Hematopoietic multipotent progenitor cell (in vitro differentiated cells): ENCODE measurements at regions not wholly inside any gene's neighbourhood (a gene's known extent, or its start where the extent isn't known, plus 50 kb on each side); places are given as distances from the start of the nearest gene placed in this dataset.
"Not testable (repeated sequence)": the region's sequence is repeated elsewhere in the genome, so short reads cannot be mapped to it uniquely, and the experiment has no call there.

ENCODE experiments used
- DNase-seq, 3 donors: peaks; one replicate each; pipeline ENCODE4 v3.0.0-alpha.2; 2011 to 2015; ENCODE audit warnings: low read depth in 2 of 3, low spot score in 2 of 3

DNA sequence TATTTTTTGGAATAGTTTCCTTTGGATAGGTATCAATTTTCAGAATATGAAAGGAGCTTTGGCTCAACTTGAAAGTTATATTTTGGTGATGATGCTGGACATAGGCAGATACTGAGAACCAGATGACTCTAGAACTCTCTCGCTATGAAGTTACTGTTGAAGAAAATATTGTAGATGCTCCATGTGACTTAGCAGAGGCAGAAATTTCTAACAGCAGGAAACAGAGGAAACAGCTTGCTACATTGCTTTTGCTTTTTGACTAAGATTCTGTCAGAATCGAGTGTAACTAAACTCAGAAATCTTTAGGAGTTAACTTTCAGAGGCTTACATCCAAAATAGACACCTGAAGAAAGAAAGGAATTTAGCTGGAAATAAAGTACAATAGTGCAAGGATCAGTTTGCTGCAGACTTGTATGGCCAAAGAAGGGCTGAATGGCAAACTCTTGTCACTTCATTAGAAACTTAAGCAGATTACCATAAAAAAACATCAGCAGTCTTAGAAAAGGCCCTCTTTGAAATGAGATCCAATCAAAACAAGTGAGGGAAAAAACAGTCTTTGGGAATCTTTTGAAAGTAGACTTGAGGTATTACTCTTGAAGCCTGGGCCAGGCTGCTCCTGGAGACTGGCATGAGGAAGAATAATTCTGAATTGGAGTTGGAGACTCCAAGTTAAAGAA, 911.8 kb downstream of the FSCB start:
- DNase-seq, result peak in 2 of 3 donors; percentile 18 to 79

DNA sequence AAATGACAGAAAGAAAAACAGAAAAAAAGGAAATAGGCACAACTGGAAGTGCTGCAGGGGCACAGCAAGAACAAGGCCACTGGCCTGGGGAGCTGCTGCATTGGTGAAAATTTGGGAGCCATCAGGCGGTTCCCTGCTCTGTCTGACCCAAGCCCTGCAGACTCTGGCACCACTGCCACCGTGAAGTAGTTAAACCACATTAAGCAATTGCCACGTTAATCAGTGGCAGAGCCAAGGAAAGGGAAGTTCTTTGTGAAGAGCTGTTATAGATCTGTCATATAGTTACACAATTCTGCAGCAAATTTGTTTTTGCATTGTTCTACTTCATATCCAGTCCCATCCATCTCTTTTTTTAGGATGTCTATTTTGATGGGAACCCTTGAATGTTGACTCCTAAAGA, 915.3 kb downstream of the FSCB start:
- peak in 2 of 3 donors; percentile 18 to 56 for DNase-seq

DNA sequence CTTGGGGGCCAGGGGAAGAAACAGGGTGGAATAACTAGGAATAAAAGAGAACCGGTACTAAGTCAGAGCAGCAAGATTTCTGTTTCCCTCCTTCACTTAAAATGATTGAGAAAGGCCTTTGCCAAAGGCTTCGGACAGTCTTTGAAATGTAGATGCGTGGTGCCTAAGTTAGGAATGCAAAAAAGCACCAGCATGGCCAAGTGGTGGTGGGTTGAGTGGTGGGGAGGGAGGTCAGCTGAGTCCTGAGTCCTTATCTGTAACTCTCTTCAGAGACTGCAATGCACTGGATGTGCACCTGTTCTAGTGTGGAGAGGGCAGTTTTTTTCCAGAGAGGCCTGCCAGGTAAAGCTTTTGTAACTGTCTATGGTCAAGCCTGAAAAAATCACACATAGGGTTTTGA, 919.9 kb downstream of the FSCB start:
- DNase-seq, result no peak

DNA sequence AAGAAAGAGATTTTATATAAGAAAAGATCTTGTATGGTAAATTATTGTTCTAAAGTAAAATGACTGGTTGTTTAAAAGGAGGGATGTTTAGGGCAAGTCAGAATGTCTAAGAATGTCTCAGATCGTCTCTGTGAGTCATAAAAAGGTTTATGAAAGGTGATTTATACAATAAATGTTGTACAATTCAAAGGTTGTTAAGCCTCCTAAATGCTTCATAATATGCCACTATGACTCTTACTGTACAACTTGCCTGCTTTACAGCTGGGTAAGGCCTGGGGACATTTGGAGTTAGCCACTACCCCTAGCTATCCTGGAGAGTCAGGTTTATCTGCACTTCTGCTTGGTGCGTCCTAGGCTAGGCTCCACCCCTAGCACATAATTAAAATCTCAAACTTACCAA, 927.4 kb downstream of the FSCB start:
- no peak for DNase-seq

DNA sequence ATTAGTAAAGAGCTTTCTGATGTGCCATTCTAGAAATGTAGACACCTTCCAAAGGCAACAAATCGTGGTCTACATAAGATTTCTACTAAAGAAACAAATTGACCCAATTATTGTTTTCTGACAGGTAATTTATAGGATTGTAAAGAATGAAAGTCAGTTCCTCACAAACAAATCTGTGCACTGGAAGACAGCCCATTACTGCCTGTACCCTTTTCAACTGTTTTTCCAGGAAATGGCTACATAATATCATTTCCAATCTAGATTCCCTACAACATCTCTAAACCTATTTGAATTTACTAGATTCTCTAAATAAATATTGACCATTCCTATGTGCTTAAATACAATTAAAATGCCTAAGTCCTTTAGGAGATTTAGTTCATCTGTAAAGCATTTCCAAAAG, 939.1 kb downstream of the FSCB start:
- DNase-seq, result no peak

DNA sequence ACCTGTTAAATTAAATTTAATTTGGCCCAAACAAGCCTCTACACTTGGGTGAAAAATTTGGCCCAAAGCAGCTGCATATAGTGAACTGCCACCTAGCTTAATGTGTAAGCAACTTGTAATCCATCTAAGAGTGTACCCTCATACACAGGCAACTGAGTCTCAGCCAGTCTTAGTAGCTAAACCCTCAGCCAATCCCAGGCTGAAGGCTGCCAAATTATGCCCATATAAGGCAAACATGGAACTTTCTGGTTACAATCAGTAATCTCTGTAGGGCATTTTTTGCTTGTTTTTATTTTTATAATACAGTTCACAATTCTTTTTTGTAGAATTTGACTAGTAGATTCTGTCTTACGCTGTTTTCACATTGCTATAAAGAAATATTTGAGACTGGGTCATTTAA, 958.7 kb downstream of the FSCB start:
- no peak for DNase-seq

DNA sequence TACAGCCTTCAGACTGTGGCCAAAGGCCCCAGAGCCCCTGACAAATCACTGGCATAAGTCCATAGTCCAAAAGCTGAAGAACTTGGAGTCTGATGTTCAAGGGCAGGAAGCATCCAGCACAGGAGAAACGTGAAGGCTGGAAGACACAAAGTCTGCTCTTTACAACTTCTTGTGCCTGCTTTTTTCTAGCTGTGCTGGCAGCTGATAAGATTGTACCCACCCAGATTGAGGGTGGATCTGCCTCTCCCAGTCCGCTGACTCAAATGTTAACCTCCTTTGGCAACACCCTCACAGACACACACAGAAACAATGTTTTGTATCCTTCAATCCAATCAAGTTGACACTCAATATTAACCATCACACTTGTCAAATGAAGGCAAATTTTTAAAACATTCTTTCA, 959.5 kb downstream of the FSCB start:
- not testable (repeated sequence) for DNase-seq

DNA sequence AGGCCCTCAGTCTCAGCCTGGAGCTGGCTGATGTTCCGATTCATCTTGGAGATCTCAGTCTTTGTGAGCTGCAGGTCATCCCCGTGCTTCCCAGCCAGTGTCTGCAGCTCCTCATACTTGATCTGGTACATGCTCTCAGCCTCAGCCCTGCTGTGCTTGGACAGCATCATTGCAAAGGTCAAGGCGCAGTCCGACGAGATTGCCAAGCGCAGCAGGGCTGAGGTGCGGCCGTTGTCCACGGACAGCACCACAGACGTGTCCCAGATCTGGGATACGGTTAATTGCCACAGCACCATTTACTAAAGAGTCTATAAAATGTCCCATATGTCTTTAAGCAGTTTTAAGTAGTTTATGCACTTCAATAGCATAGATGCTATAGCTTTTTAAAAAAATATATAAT, 965.7 kb downstream of the FSCB start:
- DNase-seq, result no peak

DNA sequence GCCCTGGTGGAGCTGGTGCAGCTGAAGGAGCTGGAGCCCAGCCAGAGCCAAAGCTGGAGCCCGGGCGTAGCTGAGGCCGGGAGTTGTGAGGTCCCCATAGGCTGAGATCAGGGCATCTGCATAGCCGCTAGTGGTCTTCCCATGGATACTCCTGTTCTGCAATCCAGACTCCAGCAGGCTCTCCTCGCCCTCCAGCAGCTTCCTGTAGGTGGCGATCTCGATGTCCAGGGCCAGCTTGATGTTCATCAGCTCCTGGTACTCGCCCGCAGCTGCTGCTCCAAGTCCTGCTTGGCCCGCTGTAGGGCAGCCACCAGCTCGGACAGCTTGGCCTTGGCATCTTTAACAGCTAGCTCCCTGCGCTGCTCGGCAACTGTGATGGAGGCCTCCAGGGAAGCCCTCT, 966.1 kb downstream of the FSCB start:
- DNase-seq, result no peak

DNA sequence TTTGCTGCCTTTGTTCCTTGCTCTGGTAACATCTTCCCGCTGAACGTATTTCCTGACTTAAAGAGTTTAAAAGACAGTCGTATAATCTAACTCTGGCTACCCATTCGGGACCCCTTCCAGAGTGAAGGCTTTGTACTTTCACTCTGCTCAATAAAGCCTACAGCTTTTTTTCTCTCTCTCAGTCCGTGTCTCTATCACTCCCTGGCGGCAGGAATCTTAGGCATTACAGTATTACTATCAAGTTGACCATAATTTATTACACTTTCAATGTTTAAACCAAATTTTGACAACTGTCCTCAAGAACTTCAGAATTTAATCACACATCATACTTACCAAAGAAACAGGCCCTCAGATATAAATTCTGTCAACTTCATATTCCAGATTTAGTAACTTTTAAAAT, 967.9 kb downstream of the FSCB start:
- peak in 2 of 3 donors; percentile 4 to 40 for DNase-seq

DNA sequence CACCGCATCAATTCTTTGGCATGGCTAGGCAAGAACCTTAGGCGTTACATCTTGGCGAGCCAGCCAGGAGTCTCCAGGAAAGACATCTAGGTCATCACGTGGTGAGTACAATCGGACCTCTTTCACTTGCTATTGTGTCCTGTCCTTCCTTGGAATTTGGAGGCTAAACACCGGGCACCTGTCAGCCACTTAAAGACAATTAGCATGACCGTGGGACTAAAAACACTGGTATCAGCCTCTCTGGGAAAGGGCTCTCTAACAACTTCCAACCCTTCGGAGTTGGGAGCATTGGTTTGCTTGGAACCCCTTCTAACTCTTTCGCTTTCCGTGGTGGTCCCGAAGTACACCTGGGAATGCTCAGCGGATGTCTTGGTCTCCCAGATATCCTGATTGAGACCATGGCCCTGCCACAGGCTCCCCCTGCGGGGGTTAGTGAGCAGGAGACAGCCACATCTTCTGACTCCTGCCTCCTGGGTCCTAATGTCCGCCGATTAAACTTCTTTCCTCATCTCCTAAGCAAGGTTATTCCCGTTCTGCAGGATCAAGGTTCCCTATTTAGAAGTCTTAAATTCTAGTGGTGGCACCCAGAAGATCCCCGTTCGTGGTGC, 971.7 kb downstream of the FSCB start:
- no peak for DNase-seq

DNA sequence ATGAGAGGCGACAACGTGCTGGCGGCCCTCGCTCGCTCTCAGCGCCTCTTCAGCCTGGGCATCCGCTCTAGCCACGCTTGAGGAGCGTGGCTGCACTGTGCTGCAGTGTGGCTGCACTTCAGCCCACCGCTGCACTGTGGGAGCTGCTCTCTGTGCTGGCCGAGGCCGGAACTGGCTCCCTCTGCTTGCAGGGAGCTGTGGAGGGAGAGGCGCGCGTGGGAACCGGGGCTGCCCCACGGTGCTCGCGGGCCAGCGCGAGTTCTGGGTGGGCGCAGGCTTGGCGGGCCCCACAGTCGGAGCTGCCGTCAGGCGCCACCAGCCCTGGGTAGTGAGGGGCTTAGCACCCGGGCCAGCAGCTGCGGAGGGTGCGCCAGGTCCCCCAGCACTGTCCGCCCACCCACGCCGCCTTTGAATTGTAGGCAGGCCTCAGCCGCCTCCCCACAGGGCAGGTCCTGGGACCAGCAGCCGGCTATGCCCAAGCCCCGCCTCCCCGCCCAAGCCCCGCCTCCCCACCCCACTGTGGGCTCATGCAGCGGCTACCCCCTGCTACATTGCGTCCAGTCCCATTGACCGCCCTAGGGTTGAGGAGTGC, 974.2 kb downstream of the FSCB start:
- no peak for DNase-seq

DNA sequence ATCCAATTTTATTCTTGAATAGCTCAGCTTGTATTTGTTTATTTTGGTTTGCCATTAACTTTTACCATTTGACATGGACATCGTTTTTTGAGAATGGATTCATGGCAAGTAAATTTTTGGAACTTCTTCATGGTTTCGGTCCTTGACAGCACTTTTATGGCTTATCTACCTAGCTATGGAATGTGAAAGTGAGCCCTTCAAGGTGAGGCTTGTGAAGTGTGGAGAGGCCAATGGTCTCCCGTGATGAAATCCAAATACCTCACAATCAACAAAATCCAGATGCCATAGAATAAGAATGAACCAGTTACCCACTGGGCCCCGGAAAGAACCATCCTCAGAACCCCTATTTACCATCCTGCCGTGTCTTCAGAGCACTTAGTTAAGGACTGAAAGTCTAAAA, 978.8 kb downstream of the FSCB start:
- no peak for DNase-seq

DNA sequence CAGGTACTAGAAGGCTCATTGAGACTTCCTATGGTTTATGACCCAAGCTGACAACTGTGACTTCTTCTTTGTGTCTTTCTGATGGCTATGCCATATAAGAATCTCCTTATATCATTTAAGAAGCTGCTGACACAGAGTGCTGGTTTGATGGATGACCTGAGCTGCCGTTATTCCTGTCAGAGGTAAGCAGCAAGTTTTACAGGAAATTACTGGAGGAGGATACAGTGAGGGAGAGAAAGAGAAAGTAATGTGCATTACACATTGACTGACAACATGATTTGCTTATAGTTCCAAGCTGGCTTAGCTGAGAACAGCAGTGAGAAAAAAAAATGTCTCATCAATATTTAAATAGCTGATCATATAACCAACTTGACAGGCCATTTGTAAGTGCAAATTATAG, 981.4 kb downstream of the FSCB start:
- no peak for DNase-seq

DNA sequence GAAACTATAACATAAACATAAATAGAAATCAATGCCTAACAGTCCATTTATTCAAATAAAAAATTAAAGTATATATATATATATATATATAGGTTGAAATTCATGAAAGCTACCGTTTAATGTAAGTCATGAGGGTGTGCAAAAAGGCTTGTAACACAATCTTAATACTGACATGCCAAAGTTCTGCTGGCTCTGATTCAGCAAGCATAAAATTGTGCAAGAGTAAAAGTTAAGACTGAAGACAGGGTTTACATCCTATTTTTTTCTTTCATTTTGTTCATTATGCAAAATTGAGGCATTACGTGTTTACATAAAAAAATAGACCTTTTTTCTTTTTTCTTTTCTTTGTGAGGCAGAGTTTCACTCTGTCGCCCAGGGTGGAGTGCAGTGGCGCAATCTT, 984.2 kb downstream of the FSCB start:
- no peak for DNase-seq

DNA sequence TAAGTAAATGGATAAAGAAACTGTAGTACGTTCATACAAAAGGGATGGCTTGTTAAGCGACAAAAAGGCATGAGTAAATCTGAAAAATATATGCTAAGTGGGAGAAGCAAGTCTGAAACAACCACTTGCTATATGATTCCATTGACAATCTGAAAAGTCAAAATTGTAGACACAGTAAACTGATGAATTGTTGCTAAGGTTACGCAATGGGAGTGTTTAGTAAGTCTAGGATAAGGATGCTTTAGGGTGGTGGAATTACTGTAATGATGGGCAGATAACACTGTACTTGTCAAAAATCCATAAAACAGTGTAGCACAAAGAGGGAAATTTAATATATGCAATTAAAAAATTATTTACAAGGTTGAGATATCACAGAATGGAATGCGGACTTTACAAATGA, 984.9 kb downstream of the FSCB start:
- DNase-seq, result no peak

DNA sequence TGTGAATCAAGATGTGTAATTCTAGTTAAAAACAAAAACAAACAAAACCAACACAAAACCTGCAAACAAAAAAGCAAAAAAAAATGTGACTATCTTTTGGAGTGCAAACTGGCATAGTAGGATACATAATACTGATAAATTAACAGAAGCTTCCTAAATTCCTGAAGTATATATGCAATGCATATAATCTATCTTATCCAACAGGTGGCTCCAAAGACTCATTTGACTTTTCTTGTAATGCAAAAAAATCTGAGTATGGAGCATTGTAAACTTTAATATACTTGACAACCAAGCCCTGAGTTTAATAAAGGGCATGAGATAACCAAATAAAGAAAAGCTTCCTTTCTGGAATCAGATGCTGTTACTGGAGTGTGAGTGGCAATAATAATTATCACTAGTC, 1003.6 kb downstream of the FSCB start:
- peak in 2 of 3 donors; percentile 3 to 57 for DNase-seq

DNA sequence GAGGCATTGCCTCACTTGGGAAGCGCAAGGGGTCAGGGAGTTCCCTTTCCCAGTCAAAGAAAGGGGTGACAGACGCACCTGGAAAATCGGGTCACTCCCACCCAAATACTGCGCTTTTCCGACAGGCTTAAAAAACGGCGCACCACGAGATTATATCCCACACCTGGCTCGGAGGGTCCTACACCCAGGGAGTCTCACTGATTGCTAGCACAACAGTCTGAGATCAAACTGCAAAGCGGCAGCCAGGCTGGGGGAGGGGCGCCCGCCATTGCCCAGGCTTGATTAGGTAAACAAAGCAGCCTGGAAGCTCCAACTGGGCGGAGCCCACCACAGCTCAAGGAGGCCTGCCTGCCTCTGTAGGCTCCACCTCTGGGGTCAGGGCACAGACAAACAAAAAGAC, 1014.7 kb downstream of the FSCB start:
- DNase-seq, result not testable (repeated sequence)

DNA sequence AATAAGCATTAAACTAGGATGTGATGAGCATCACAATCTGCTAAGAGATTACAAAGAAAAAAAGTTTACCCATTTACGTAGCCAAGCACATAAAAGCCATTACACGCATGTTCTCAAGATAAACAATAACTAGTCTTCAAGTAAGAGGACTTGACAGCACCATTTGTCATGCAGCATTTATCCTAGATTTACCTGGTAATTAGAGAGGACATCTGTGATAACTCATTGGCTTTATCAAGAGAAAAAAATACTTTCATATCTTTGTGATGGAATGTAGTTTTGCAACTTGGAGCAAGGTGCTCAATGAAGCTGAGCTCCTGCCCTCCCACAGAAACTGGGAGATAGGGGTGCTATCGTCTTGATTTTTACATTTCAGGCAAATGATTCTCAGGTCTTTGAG, 1023.7 kb downstream of the FSCB start:
- DNase-seq, result no peak

DNA sequence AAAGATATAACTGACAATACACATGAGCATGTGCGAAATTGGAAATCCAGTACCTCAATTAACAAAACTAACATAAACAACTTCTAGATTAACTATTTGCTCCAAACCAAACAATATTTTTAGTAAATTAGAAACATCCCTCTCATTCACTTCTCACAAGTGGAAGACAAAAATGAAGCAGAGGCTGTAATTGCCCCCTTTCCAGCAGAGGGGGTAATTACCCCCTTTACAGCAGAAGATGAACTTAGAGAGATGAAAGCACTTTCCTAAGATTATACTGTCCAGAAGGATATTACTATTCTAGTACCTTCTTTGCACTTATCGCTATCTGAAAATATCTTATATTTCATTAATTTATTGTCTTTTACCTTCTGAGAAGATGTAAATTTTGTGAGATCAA, 1025.2 kb downstream of the FSCB start:
- DNase-seq, result no peak

DNA sequence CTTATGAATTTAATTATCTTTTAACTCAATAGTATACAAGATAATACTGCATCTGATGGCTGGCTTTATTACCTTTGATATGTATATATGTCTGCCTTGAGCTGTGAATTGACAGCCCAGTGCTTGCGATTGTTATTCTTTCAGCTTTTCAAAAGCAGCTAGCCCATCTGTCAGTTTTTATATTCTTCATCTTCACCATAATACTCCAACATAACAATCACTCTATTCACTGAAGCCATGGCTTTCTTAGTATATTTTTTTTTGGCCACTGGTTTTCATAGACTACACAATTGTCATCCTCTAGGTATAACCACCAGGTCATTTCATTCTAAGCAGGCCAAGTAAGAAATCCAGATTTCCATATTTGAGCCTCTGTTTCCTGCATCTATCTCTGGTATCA, 1026.1 kb downstream of the FSCB start:
- DNase-seq, result no peak

DNA sequence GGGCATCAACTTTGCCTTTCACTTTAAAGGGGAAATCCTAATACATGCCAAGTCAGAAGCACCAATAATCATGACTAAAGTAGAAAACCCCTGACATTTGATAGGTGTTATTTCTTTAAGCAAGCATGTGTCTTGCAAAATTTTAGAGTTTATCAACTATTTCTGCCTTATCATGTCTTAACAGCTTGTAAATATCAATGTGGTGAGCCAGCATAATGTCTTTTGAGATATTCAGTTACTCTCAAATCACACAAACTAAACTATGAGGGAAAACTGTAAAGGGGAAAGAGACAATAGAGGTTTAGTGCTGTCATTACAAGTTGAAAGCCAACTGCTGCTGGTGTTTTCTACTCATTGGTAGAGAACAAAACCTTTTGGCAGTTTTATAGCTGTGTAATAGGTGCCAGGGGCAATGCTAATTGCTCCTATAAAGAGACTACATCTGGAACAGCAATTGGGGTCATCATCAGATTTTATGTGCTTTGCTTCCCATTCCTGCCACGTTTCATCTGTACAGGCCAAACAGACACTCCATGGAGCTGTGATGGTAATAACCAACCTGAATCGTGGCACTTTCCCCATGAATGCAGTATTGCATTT, 1027.4 kb downstream of the FSCB start:
- no peak for DNase-seq
